ENCODE measurements at regions not wholly inside any gene's neighbourhood (a gene's known extent, or its start where the extent isn't known, plus 50 kb on each side); places are given as distances from the start of the nearest gene placed in this dataset.

GRCh38 chr4:23245203-23245832, 552.6 kb downstream of the GBA3 start:
- DNase-seq (ENCODE audit: low spot score), result peak; percentile 9

- no peak for DNase-seq (ENCODE audit: low spot score)
Measured at GRCh38 chr4:23242962-23243361, 550.2 kb downstream of the GBA3 start.

DNA sequence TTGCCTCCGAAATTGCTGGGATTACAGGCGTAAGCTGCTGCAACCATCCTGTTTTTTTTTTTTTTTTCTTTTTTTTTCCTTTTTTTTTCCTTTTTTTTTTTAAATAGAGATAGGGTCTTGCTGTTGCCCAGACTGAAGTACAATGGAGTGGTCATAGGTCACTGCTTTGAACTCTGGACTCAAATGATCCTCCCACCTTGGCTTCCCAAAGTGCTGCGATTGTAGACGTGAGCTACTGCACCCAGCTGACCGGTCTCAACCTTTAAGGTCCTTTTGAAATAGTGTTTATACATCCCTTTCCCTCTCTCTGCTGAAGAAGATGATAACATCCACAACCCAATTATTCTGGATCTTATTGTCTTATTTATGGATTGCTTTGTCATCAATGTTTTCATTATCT, 548.7 kb downstream of the GBA3 start:
- DNase-seq (ENCODE audit: low spot score), result no peak

DNA sequence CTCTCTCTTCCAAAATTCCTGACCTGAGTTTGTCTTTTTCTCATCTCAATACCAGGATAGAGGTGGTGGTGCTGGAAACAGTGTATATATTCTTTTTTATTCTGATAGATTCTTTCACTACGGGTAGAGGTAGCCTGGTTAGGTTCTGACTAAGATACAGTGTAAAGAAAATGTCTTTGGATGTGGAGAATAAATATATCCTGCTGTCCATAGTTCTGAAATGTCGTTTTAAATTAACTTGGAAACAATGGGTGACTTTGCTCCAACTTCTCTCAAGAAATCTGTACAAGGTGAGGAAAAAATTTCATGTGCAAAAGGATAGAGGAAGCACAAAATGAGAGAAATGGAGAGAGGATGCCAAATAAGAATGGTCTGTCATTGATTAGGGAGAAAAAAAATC, 546.1 kb downstream of the GBA3 start:
- DNase-seq (ENCODE audit: low spot score), result no peak

GRCh38 chr4:23237771-23238170, 545.0 kb downstream of the GBA3 start:
- peak; percentile 18 for DNase-seq (ENCODE audit: low spot score)

DNA sequence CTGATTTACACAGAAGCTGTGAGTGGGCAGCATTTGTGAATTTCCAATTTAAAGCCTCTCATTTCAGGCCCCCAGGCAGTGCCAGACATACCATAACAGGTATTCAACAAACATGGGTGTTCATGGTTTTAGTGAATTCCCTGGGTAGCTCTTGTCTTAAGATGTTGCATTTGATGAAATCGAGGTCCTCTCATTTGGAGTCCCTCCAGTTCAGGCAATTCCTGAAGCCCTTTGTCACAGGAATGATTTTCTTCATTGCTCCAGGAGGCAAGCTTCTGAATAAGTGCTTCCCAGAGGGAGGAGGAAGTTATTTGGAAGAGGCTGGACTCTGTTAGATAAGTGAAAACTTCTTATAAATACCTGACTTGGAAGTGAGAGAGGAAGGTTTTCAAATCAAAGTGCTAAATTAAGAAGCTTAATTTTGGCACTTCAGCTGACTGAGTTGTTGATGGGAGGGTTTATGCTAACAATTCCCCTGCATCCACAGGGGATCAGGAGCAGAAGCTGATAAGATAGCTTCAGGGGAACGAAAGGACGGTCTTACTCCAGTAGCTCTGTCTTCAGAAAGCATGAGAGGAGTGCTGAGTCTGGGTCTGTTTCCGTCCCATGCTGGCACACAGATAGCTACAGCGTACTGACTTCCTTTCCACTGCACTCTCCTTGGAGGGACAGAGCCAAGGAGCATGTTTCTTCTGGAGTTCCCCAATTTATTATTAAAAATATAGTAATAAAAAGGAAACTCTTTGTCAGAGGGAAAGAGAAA, 543.1 kb downstream of the GBA3 start:
- DNase-seq (ENCODE audit: low spot score), result no peak

DNA sequence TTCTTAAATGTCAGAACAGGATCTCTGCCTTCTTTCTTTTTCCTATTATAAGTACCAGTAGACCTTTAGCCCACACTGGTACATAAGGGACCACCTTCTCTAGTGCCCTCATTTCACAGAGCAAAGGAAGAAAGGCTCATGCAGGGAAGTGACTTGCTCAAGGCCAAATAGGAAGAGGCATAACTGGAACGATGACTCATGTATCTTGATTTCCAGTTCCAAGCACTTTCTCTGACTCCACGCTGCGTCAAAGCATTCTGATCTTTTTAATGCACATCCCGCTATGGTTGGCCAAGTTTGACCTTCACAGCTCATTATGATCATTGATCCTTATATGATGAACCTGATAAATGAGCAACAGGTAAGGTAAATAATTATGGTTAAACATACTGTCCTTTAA, 542.0 kb downstream of the GBA3 start:
- no peak for DNase-seq (ENCODE audit: low spot score)

DNA sequence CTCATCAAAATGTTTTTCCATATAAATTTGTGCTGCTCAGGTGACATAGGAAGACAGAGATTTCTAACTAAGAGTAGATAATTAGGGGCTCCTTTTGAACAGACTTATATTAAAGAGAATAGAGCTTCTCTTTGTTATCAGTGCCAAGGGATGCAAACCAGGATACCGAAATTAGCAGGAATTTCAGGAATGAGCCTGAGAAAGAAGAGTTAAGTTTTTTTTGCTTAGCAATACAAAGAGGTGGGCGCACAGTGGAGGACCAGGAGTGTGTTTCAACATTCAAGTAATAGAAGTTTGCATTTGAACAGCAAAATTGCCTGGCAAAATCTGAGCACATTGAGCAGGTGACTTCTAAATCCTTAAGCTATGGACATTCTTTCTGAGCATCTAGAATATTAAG, 541.3 kb downstream of the GBA3 start:
- no peak for DNase-seq (ENCODE audit: low spot score)

DNA sequence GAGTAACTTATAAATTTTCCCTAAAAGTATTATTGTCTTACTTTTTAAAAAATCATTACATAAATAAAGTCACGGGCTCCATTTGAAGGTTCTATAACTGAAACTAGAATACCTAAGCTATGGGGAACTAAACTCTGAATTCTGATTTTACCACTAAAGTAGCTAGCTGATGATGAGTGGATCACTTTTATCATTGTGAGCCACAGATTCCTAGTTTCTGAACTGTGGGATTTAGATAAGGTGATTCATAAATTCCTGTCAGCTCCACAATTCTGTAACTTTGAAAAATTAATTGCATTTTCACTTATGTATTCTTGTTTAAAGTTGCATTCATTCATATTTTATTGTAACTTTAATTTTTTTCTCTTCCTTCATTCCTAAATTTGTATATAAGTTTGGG, 540.9 kb downstream of the GBA3 start:
- DNase-seq (ENCODE audit: low spot score), result no peak

DNA sequence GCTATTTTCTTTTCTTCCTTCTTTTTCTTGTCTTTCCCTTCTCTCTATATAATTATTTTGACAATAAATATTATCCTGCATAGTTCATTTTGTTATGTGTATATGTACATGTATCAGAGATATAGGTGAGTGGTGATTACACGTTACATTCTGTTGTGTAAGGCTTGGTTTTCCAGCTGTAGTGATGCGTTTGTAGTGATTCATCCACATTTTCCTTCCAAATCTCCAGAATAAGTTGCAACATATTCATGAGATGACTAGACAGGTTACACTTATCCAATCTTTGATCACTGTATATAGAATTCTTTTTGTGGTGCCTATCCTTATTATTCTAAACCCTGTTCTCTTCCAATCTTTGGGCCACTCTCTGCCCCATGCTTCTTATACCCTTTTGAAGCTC, 540.2 kb downstream of the GBA3 start:
- no peak for DNase-seq (ENCODE audit: low spot score)

DNA sequence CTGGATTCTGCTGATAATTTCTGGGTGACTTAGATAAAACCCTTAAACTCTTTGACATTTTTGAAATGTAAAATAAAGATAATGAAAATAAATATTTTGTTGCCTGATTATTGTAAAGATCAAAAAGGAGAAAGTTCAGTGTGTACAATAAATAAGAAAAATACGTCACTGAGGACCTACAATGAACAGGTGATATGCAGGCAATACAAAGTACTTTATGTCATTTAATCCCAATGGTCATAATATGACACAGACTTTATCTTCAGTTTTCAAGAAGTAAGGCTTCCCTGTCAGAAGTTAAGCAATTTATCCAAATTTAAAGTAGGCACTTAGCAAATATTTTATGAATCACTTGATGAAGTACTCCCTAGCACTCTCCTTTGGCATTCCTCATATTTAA, 532.8 kb downstream of the GBA3 start:
- DNase-seq (ENCODE audit: low spot score), result no peak

DNA sequence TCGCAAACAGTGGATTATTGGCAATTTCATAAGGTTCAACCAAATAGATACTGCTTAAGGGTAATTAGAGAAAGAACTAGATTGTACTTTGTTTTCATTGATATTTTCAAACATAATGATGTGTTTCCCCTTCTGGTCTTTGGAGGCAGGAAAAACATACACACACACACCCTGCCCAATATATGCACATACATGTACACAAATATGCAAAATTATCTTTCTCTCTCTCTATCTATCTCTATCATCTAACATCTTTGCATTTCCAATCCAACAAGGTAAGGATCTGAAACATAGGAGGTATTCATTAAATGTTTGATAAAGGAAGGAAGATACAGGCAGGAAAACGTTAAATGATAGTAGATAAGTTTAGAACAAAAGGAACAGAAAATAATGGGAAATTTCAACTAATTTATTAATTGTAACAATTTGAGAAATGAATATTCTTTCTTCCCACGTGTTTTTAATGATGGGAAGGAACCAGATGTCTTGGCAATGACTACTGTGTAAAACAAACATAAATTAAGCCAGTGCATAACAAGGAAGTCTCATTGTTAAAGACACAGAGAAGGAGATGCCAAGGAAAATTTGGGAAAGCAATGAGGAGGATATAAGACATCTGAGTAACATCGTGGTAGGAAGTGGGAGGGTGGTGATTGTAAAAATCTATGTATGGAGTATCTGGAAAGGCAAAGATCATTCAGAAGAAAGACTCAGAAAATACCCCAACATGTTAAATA, 532.1 kb downstream of the GBA3 start:
- no peak for DNase-seq (ENCODE audit: low spot score)

DNA sequence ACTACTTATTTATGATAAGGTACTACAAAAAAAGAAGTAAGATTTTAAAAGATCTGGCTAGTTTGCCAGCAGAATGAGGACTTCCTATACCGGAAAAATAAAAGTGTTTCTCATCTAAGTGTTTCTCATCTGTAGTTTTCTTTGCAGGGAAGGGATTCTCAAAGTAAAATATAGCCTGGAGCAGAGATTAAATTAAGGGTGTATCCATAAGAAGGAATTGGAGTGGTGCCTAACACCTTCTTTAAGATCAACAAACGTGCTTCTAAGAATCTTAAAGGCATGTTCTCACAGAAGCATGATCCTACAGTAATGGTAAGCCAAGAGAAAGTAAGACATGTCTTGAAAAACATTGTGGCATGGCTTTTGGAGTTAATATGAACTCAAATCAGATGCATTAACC, 528.2 kb downstream of the GBA3 start:
- DNase-seq (ENCODE audit: low spot score), result no peak

- no peak for DNase-seq (ENCODE audit: low spot score)
Measured at GRCh38 chr4:23219779-23220408, 527.2 kb downstream of the GBA3 start.

DNA sequence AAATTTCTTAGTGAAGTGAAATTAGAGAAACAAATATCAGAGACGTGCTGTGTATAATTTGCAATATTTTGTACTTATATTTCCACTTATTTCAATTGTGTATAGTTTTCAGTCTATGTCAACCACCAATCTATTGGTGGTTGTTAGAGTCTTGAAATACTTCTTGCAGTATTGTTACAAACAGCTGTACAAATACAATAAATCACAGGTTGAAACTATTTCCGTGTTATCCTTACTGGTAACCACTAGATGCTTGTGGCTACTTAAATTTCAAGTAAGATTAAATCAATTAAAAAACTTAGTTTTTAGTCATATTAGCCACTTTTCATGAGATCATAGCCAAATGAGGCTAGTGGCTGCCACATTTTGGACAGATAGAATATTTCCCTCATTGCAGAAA, 520.5 kb downstream of the GBA3 start:
- DNase-seq (ENCODE audit: low spot score), result no peak

- no peak for DNase-seq (ENCODE audit: low spot score)
Measured at GRCh38 chr4:23212558-23212957, 519.8 kb downstream of the GBA3 start.

DNA sequence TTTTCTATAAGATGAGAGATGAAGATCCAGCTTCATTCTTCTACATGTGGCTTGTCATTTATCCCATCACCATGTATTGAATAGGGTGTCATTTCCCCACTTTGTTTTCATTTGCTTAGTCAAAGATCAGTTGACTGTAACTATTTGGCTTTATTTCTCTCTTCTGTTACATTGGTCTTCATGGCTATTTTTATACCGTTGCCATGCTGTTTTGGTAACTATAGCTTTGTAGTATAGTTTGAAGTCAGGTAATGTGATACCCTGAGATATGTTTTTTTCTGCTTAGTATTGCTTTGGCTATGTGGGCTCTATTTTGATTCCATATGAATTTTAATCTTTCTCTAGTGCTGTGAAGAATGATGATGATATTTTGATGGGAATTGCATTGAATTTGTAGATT, 514.3 kb downstream of the GBA3 start:
- no peak for DNase-seq (ENCODE audit: low spot score)

GRCh38 chr4:23202712-23203247, 510.0 kb downstream of the GBA3 start:
- DNase-seq (ENCODE audit: low spot score), result no peak

DNA sequence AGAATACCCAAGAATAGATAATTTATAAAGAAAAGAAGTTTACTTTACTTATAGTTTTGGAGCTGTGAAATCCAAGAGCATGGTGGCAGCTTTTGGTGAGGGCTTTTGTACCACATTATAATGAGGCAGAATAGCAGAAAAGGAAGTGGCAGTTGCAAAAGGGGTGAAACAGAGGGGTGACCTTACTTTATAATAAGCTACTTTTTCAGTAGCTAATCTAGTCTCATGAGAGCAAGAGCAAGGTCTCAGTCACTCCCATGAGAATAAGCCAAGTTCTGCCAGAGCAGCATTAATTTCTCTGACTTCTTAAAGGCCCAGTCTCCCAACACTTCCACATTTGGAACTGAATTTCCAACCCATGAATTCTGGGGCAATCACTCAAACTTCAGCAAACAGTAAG, 502.0 kb downstream of the GBA3 start:
- no peak for DNase-seq (ENCODE audit: low spot score)

GRCh38 chr4:23174179-23174578, 481.4 kb downstream of the GBA3 start:
- no peak for DNase-seq (ENCODE audit: low spot score)

GRCh38 chr4:23171976-23172375, 479.2 kb downstream of the GBA3 start:
- DNase-seq (ENCODE audit: low spot score), result peak; percentile 20

DNA sequence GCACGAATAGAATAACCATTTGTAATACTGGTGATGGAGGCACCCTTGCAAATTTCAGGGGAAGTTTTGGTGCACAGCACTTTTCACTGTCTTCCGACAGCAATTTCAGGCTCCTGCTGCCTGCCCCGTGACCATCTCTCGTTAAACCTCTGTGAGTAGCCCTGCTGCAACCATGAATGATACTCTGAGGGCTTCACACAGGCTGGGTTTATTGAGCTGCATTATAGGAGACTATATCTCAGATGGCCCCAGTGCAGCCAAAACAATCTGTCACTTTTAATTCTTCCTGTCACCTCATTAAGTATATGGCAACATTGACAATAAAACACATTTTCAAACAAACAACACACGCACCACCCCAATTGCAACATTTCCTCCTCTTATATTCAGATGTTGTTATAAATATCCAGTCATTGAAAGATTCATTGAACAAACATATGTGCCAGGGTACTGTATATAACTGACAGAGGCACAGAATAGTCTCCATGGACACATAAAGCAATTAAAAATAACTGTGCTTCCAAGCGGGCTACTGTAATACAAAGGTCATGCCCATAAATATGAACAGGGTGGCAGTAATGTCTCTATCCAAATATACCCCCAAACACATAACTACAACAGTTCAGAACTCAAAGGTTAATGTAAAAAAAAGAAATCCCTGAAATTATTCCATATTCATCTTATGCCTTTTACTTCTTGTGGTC, 477.0 kb downstream of the GBA3 start:
- no peak for DNase-seq (ENCODE audit: low spot score)
